A549 (cell line): ENCODE measurements at regions not wholly inside any gene's neighbourhood (a gene's known extent, or its start where the extent isn't known, plus 50 kb on each side); places are given as distances from the start of the nearest gene placed in this dataset.

ENCODE experiments used
- FOSB ChIP-seq: fragments of 250-450 bp; sonication (Bioruptor Pico); IDR thresholded peaks from 2 replicates; pipeline ENCODE4 v1.5.0; 2020; ENCODE audit warnings: mild to moderate bottlenecking, moderate library complexity
- KDM1A ChIP-seq: fragments of 200-600 bp; sonication (generic); IDR thresholded peaks from 2 replicates; pipeline ENCODE4 v1.6.1; 2016; ENCODE audit warnings: low read depth, mild to moderate bottlenecking
- KDM5A ChIP-seq: fragments of 200-600 bp; sonication (generic); IDR thresholded peaks from 2 replicates; pipeline ENCODE4 v1.6.1; 2016; ENCODE audit warnings: antibody characterized with exemption, mild to moderate bottlenecking
- POLR2A ChIP-seq: IDR thresholded peaks from 2 replicates; pipeline ENCODE4 v1.6.1; 2012; ENCODE audit warnings: mild to moderate bottlenecking, low read length
- RCOR1 ChIP-seq: fragments of 150-350 bp; IDR thresholded peaks from 2 replicates; pipeline ENCODE4 v1.6.1; 2014; ENCODE audit warnings: antibody characterized with exemption, low read length, low read depth
- TF ChIP-seq, protein P1 (sequence below): fragments of >200 bp; sonication (Bioruptor Twin); formaldehyde crosslinking; IDR thresholded peaks from 3 replicates; pipeline ENCODE4 v1.5.1; 2016
- TF ChIP-seq, protein P2 (sequence below): IDR thresholded peaks from 2 replicates; pipeline ENCODE4 v1.6.1; 2012
- TF ChIP-seq, protein P3 (sequence below): fragments of 150-350 bp; IDR thresholded peaks from 2 replicates; pipeline ENCODE4 v1.6.1; 2014; ENCODE audit warnings: low read depth, mild to moderate bottlenecking, low read length
- TF ChIP-seq, protein P4 (sequence below): fragments of 200-600 bp; sonication (generic); IDR thresholded peaks from 2 replicates; pipeline ENCODE4 v1.6.1; 2016; ENCODE audit warnings: antibody characterized with exemption, mild to moderate bottlenecking, moderate library complexity
- TF ChIP-seq, protein P5 (sequence below): IDR thresholded peaks from 2 replicates; pipeline ENCODE4 v1.6.1; 2012; ENCODE audit warnings: low read depth, borderline replicate concordance

DNA sequence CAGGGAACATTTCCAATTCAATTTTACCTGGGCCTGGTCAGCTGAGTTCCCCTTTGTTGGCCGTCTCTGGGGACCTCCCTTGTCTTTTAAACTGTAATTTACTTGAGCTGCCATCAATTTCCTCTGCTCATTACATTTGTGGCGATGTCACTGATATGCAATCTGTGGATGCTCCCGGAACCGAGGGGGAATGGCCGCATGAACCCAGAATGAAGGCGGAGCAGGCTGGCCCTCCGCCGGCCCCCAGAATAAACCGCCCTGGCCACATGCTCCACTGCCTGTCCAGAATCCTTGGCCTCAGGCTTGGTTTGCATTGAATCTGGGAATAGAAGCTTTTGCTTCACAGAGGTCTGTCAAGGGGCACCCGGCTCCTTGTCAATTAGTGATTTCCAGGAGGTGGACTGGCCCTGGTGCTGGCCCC, 276.8 kb downstream of the TEX29 start:
- TF ChIP-seq POLR2A (no peak), FOSB (CRISPR knock-in tag) (no peak), KDM5A (no peak), RCOR1 (no peak), KDM1A (no peak)
- TF ChIP-seq, protein P1, sequence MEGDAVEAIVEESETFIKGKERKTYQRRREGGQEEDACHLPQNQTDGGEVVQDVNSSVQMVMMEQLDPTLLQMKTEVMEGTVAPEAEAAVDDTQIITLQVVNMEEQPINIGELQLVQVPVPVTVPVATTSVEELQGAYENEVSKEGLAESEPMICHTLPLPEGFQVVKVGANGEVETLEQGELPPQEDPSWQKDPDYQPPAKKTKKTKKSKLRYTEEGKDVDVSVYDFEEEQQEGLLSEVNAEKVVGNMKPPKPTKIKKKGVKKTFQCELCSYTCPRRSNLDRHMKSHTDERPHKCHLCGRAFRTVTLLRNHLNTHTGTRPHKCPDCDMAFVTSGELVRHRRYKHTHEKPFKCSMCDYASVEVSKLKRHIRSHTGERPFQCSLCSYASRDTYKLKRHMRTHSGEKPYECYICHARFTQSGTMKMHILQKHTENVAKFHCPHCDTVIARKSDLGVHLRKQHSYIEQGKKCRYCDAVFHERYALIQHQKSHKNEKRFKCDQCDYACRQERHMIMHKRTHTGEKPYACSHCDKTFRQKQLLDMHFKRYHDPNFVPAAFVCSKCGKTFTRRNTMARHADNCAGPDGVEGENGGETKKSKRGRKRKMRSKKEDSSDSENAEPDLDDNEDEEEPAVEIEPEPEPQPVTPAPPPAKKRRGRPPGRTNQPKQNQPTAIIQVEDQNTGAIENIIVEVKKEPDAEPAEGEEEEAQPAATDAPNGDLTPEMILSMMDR, result no peak
- TF ChIP-seq, protein P2, sequence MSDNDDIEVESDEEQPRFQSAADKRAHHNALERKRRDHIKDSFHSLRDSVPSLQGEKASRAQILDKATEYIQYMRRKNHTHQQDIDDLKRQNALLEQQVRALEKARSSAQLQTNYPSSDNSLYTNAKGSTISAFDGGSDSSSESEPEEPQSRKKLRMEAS, result no peak
- TF ChIP-seq, protein P3, sequence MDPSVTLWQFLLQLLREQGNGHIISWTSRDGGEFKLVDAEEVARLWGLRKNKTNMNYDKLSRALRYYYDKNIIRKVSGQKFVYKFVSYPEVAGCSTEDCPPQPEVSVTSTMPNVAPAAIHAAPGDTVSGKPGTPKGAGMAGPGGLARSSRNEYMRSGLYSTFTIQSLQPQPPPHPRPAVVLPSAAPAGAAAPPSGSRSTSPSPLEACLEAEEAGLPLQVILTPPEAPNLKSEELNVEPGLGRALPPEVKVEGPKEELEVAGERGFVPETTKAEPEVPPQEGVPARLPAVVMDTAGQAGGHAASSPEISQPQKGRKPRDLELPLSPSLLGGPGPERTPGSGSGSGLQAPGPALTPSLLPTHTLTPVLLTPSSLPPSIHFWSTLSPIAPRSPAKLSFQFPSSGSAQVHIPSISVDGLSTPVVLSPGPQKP, result no peak
- TF ChIP-seq, protein P4, sequence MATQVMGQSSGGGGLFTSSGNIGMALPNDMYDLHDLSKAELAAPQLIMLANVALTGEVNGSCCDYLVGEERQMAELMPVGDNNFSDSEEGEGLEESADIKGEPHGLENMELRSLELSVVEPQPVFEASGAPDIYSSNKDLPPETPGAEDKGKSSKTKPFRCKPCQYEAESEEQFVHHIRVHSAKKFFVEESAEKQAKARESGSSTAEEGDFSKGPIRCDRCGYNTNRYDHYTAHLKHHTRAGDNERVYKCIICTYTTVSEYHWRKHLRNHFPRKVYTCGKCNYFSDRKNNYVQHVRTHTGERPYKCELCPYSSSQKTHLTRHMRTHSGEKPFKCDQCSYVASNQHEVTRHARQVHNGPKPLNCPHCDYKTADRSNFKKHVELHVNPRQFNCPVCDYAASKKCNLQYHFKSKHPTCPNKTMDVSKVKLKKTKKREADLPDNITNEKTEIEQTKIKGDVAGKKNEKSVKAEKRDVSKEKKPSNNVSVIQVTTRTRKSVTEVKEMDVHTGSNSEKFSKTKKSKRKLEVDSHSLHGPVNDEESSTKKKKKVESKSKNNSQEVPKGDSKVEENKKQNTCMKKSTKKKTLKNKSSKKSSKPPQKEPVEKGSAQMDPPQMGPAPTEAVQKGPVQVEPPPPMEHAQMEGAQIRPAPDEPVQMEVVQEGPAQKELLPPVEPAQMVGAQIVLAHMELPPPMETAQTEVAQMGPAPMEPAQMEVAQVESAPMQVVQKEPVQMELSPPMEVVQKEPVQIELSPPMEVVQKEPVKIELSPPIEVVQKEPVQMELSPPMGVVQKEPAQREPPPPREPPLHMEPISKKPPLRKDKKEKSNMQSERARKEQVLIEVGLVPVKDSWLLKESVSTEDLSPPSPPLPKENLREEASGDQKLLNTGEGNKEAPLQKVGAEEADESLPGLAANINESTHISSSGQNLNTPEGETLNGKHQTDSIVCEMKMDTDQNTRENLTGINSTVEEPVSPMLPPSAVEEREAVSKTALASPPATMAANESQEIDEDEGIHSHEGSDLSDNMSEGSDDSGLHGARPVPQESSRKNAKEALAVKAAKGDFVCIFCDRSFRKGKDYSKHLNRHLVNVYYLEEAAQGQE, result no peak
- TF ChIP-seq, protein P5, sequence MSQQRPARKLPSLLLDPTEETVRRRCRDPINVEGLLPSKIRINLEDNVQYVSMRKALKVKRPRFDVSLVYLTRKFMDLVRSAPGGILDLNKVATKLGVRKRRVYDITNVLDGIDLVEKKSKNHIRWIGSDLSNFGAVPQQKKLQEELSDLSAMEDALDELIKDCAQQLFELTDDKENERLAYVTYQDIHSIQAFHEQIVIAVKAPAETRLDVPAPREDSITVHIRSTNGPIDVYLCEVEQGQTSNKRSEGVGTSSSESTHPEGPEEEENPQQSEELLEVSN, result no peak
